Stimulated activated naive CD8-positive, alpha-beta T cell treated with anti-CD3 and anti-CD28 coated beads, Interleukin-15, Interleukin-2, amounts not matched to agents 100 ng/mL and 50 ng/mL, for 24 hours (primary cell): ENCODE measurements at regions not wholly inside any gene's neighbourhood (a gene's known extent, or its start where the extent isn't known, plus 50 kb on each side); places are given as distances from the start of the nearest gene placed in this dataset.
"Not testable (repeated sequence)": the region's sequence is repeated elsewhere in the genome, so short reads cannot be mapped to it uniquely, and the experiment has no call there.

Experiments used
- H3K27ac Mint-ChIP-seq: one replicate; pipeline ENCODE4 v1.8.0; 2021; ENCODE audit warnings: mild to moderate bottlenecking, mixed read lengths
- H3K27me3 Mint-ChIP-seq: one replicate; pipeline ENCODE4 v1.8.0; 2021; ENCODE audit warnings: mixed read lengths
- H3K36me3 Mint-ChIP-seq: one replicate; pipeline ENCODE4 v1.8.0; 2021; ENCODE audit warnings: low read depth, mixed read lengths
- H3K4me1 Mint-ChIP-seq: one replicate; pipeline ENCODE4 v1.8.0; 2021; ENCODE audit warnings: low read depth, mixed read lengths
- H3K4me3 Mint-ChIP-seq: one replicate; pipeline ENCODE4 v1.8.0; 2021; ENCODE audit warnings: mild to moderate bottlenecking, mixed read lengths
- H3K9me3 Mint-ChIP-seq: one replicate; pipeline ENCODE4 v1.8.0; 2021; ENCODE audit warnings: mixed read lengths

GRCh38 chr5:39633057-39633456 is 208.3 kb upstream of the DAB2 start:
- Mint-ChIP-seq H3K27ac (no peak overlapping the region), H3K4me1 (no peaks in the 10 kb centered on the region), H3K36me3 (no peaks in the 10 kb centered on the region), H3K4me3 (no peak overlapping the region), H3K9me3 (no peaks in the 10 kb centered on the region), H3K27me3 (peaks cover 30% of the 10 kb centered on the region)

GRCh38 chr5:39631958-39632357 is 207.2 kb upstream of the DAB2 start:
- Mint-ChIP-seq H3K27ac (no peak overlapping the region), H3K4me1 (no peaks in the 10 kb centered on the region)

GRCh38 chr5:39629946-39630345 is 205.2 kb upstream of the DAB2 start:
- no peaks in the 10 kb centered on the region for H3K4me1 Mint-ChIP-seq
- no peak overlapping the region for H3K27ac Mint-ChIP-seq
- no peaks in the 10 kb centered on the region for H3K9me3 Mint-ChIP-seq

More at GRCh38 chr5:39631958-39632357, 207.2 kb upstream of the DAB2 start:
- Mint-ChIP-seq H3K9me3 (no peaks in the 10 kb centered on the region), H3K4me3 (no peak overlapping the region), H3K36me3 (no peaks in the 10 kb centered on the region), H3K27me3 (peaks cover 31% of the 10 kb centered on the region)

DNA sequence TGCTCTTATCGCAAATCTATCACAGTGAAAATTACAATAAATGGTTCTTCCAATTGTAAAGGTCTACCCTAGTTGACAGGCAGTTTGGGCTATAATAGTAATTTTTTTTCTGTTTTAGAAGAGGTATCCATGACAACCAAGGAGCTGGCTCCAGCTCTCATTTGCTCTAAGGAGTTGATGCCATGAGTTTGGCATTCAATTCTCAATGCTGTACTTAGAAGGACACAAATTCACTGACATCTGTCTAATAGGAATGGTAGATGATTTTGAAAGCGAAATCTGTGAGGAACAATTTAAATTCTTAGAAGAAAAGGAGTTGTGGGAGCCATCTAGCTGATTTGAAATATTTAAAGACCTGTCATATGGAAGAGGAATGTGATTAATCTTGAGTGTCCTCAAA is 203.6 kb upstream of the DAB2 start:
- Mint-ChIP-seq H3K27ac (no peak overlapping the region), H3K4me1 (no peaks in the 10 kb centered on the region), H3K36me3 (no peaks in the 10 kb centered on the region), H3K27me3 (peaks cover 27% of the 10 kb centered on the region), H3K4me3 (no peak overlapping the region), H3K9me3 (no peaks in the 10 kb centered on the region)

More at GRCh38 chr5:39629946-39630345, 205.2 kb upstream of the DAB2 start:
- H3K36me3 Mint-ChIP-seq = no peaks in the 10 kb centered on the region
- H3K27me3 Mint-ChIP-seq = peaks cover 27% of the 10 kb centered on the region
- H3K4me3 Mint-ChIP-seq = no peak overlapping the region

- H3K4me3 Mint-ChIP-seq = no peak overlapping the region
- H3K27me3 Mint-ChIP-seq = peaks cover 14% of the 10 kb centered on the region
- H3K9me3 Mint-ChIP-seq = no peaks in the 10 kb centered on the region
- H3K27ac Mint-ChIP-seq = no peak overlapping the region
- no peaks in the 10 kb centered on the region for H3K4me1 Mint-ChIP-seq
- no peaks in the 10 kb centered on the region for H3K36me3 Mint-ChIP-seq
These were observed 200.1 kb upstream of the DAB2 start for GRCh38 chr5:39624890-39625289.

DNA sequence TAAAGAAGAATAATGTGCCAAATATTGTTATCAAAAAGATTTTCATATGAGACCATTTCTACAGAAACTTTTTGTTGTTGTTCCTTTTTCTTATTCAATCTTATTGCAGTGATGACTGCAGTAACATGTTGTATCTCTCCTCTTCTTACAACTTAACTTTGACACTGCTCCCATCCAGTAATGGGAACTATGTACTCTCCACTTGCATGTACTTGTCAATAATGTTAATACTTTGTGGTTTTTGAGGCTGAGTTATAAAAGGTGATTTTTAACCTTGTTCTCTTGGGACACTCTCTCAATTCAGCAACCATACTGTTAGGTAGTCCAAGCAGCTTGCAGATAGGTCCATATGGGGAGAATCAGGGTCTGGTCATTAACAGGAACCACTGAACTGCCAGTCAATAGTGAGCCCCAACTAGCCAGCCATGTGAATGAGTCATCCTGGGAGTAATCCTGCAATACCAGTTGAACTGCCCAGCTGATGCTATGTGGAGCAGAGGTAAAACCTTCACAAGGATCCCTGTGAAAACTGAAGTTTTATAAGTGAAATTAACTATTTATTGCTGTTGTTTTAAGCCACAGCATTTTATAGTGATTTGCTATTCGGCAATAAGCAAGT is 199.6 kb upstream of the DAB2 start:
- Mint-ChIP-seq H3K4me3 (no peak overlapping the region), H3K27ac (no peak overlapping the region), H3K36me3 (no peaks in the 10 kb centered on the region), H3K9me3 (no peaks in the 10 kb centered on the region), H3K27me3 (peaks cover 9% of the 10 kb centered on the region), H3K4me1 (no peaks in the 10 kb centered on the region)

DNA sequence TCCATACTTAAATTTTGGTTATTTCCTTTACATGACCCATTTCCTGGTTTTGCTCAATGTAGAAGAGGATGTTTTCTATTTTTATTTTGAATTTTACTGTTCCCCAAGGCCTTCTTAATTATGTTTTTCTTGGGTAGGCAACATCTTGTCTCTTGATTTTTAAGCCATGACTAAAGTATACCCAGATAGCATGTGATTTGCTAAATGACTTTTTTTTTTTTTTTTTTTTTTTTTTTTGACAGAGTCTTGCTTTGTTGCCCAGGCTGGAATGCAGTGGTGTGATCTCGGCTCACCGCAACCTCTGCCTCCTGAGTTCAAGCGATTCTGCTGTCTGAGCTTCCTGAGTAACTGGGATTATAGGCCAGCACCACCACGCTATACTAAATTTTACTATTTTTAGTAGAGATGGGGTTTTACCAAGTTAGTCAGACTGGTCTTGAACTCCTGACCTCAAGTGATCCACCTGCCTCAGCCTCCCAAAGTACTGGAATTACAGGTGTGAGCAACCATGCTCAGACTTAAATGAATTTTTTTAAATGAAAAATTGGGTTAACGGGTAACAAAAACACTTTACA is 198.6 kb upstream of the DAB2 start:
- Mint-ChIP-seq H3K9me3 (no peaks in the 10 kb centered on the region), H3K27me3 (peaks cover 6% of the 10 kb centered on the region), H3K27ac (no peak overlapping the region), H3K4me3 (no peak overlapping the region), H3K4me1 (no peaks in the 10 kb centered on the region), H3K36me3 (no peaks in the 10 kb centered on the region)

- no peaks in the 10 kb centered on the region for H3K4me1 Mint-ChIP-seq
- no peaks in the 10 kb centered on the region for H3K36me3 Mint-ChIP-seq
- peaks cover 2% of the 10 kb centered on the region for H3K27me3 Mint-ChIP-seq
- H3K4me3 Mint-ChIP-seq = no peak overlapping the region
- H3K27ac Mint-ChIP-seq = no peak overlapping the region
- H3K9me3 Mint-ChIP-seq = no peaks in the 10 kb centered on the region
These were observed 197.5 kb upstream of the DAB2 start for GRCh38 chr5:39622281-39622680.

DNA sequence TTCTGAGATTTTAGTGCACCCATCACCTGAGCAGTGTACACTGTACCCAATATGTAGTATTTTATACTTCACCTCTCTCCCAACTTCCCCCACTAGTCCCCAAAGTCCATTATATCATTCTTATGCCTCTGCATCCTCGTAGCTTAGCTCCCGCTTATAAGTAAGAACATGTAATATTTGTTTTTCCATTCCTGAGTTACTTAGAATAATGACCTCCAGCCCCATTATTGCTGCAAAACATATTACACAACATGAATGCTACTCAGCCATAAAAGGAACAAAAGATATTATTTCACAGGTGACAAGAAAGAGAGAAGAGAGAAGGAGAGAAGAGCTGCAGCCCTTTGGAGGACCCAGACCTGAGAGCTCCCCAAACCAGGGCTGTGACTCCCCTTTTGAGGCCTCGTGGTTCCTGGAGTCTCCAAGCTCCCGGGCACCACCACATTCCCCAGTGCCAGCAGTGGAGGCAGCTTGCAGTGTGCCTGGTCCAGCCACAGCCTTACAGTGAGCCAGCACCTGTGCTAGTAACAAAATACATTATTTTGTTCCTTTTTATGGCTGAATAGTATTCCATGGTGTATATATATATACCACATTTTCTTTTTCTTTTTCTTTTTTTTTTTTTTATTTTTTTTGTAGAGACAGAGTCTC is 194.5 kb upstream of the DAB2 start:
- Mint-ChIP-seq H3K27ac (no peak overlapping the region), H3K4me1 (no peaks in the 10 kb centered on the region), H3K4me3 (no peak overlapping the region), H3K36me3 (no peaks in the 10 kb centered on the region), H3K9me3 (no peaks in the 10 kb centered on the region), H3K27me3 (peaks cover 2% of the 10 kb centered on the region)

DNA sequence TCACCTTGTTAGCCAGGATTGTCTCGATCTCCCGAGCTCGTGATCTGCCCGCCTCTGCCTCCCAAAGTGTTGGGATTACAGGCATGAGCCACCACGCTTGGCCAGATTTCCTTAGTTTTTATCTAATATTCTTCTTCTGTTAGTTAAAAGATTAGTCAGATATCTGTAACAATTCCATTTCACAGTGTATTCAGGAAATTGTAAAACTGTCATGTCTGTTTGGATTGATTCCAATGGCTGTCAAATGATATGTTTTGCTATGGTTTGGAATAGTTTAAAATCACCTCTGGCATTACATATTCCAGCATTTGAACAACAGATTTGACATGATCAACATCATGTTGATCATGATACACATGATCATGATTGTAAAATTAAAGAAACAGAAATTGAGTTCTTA is 193.6 kb upstream of the DAB2 start:
- Mint-ChIP-seq H3K36me3 (no peaks in the 10 kb centered on the region), H3K9me3 (no peaks in the 10 kb centered on the region), H3K4me1 (no peaks in the 10 kb centered on the region), H3K4me3 (no peak overlapping the region), H3K27ac (no peak overlapping the region), H3K27me3 (peaks cover 2% of the 10 kb centered on the region)

GRCh38 chr5:39616131-39616530 is 191.4 kb upstream of the DAB2 start:
- Mint-ChIP-seq H3K27ac (no peak overlapping the region), H3K9me3 (no peaks in the 10 kb centered on the region), H3K4me1 (no peaks in the 10 kb centered on the region), H3K36me3 (no peaks in the 10 kb centered on the region), H3K27me3 (peaks cover 2% of the 10 kb centered on the region), H3K4me3 (no peak overlapping the region)

GRCh38 chr5:39611076-39611475 is 186.3 kb upstream of the DAB2 start:
- not testable (repeated sequence) for H3K27me3 Mint-ChIP-seq, H3K4me1 Mint-ChIP-seq, H3K27ac Mint-ChIP-seq, H3K4me3 Mint-ChIP-seq, H3K9me3 Mint-ChIP-seq, H3K36me3 Mint-ChIP-seq

DNA sequence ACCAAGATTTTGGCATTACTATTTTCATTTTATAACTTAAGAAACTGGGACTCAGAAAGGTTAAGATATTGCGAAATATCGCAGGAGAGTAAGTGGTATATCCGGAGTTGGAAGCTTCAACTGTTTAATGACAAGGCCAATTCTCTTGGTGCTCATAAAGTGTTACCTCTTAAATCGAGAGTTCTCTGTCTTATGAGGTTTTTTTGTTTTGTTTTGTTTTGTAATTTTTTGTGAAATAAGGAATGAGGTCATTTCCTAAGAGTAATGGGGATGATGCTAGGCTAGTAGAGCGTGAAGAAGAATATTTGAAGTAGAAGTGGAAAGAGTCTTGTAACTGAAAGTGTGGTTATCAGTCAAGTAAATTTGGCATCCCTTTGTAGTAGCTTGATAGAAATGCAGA is 183.2 kb upstream of the DAB2 start:
- H3K27me3 Mint-ChIP-seq = peaks cover 3% of the 10 kb centered on the region
- H3K4me1 Mint-ChIP-seq = no peaks in the 10 kb centered on the region
- H3K27ac Mint-ChIP-seq = no peak overlapping the region
- no peaks in the 10 kb centered on the region for H3K9me3 Mint-ChIP-seq
- H3K36me3 Mint-ChIP-seq = no peaks in the 10 kb centered on the region
- no peak overlapping the region for H3K4me3 Mint-ChIP-seq

- Mint-ChIP-seq H3K4me1 (no peaks in the 10 kb centered on the region), H3K4me3 (no peak overlapping the region), H3K9me3 (no peaks in the 10 kb centered on the region), H3K27me3 (peaks cover 8% of the 10 kb centered on the region), H3K27ac (no peak overlapping the region), H3K36me3 (no peaks in the 10 kb centered on the region)
These were observed 181.8 kb upstream of the DAB2 start for GRCh38 chr5:39606591-39606990.

- H3K36me3 Mint-ChIP-seq = no peaks in the 10 kb centered on the region
These were observed 181.1 kb upstream of the DAB2 start for GRCh38 chr5:39605588-39606575.

More at GRCh38 chr5:39605588-39606575, 181.1 kb upstream of the DAB2 start:
- peaks cover 8% of the 10 kb centered on the region for H3K27me3 Mint-ChIP-seq
- H3K4me1 Mint-ChIP-seq = no peaks in the 10 kb centered on the region
- no peak overlapping the region for H3K27ac Mint-ChIP-seq
- H3K4me3 Mint-ChIP-seq = no peak overlapping the region
- no peaks in the 10 kb centered on the region for H3K9me3 Mint-ChIP-seq
